Activated CD8-positive, alpha-beta memory T cell treated with anti-CD3 and anti-CD28 coated beads for 24 hours (primary cell): ENCODE measurements at regions not wholly inside any gene's neighbourhood (a gene's known extent, or its start where the extent isn't known, plus 50 kb on each side); places are given as distances from the start of the nearest gene placed in this dataset.

Source experiments
- DNase-seq: peaks from one replicate; pipeline ENCODE4 v3.0.0-alpha.2; 2020

DNA sequence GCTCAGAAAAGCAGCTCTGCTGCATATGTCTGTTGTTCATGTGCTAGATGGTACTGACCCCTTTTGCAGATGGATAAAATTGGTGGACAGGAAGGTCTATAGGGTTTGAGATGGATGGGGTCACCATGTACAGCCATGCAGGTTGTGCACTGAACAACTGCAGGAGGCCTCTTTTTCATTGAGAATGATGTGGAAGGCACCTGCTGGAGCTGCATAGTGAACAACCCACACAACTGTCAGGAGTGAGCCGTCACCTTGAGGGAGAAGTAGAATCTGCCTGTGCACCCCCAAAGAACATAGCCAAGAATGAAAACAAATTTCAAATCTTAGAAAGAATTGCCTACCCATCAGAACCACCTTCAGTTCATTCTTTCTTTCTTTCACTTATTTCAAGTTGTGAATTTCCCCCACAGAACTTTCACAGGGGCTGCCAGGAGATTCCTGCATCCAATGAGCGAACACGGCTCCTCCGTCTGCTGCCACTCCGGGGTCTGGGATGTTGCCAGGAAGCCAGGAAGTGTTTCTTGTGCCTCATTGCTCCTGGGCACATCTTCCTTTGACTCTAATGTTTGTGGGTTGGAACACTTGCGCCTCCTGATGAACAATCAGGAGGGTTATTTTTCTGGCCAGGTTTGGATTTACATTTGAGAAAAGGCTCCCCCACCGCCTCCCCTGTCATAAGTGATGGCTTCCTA, 53.7 kb upstream of the DOCK1 start:
- peak; percentile 24 for DNase-seq

DNA sequence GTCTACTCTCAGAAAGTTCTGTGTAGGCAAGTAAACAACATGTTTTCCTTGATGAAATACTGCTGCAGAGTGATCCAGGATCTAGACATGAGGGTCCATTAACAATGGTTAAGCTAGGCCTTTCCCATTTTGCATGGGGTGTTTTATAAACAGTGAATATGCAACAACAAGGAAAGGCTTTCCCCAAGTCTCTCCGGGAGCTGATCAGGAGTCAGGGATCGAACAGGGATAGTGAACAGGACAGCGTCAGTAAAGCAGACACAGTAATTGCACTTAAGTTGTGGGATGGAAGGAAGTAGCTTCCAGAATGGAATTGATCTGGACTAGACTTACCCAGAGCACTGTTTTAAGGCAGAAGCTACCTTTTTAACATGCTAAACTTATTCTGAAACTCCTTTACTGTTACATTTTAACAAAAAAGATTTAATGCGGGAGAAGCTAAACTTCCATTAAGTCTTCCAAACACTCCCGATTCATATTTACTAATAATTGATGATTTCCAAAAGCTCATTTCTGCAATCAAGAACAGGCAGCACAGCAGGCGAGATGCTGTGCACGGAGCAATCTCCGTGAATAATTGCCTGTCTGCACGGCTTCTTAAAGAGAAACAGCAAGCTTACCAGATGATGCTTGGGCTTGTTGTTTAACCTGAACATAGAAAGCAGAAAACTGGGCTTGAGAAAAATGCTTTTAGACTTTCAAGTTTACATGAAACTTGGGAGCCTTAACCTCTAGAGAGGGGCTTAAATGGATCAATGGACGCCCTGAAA, 50.3 kb upstream of the DOCK1 start:
- peak; percentile 9 for DNase-seq
